ENCODE measurements at regions not wholly inside any gene's neighbourhood (a gene's known extent, or its start where the extent isn't known, plus 50 kb on each side); places are given as distances from the start of the nearest gene placed in this dataset.
"Not testable (repeated sequence)": the region's sequence is repeated elsewhere in the genome, so short reads cannot be mapped to it uniquely, and the experiment has no call there.

GRCh38 chr1:224558904-224559303 is 57.2 kb upstream of the CNIH3 start:
- FAIRE-seq = no peak
- POLR2A ChIA-PET = no interaction called here
- 30% methylated on average over 3 of the region's 3 CpGs for WGBS (ENCODE audit: missing lambda C conversion rate)
- peaks cover 6% of the 10 kb centered on the region; the same call in 1 of the 3 replicates for H3K9me3 ChIP-seq
- ATAC-seq = no peak
- no peak overlapping the region for H3K27ac ChIP-seq
- TF ChIP-seq USF2 (IDR thresholded peaks at IDR 0.05) (no peak), EHF (CRISPR knock-in tag; IDR thresholded peaks at IDR 0.05) (no peak), NR3C1 (IDR thresholded peaks at IDR 0.05) (no peak), ESRRA (IDR thresholded peaks at IDR 0.05; ENCODE audit: borderline replicate concordance, low read length) (no peak), CTCF (IDR thresholded peaks at IDR 0.05) (no peak), MAZ (IDR thresholded peaks at IDR 0.05; ENCODE audit: borderline replicate concordance, low read depth, low read length) (no peak), CBX2 (IDR thresholded peaks at IDR 0.05; ENCODE audit: borderline replicate concordance, low read depth) (no peak), HMGXB4 (CRISPR knock-in tag; IDR thresholded peaks at IDR 0.05; ENCODE audit: borderline replicate concordance) (no peak), ZNF302 (CRISPR knock-in tag; IDR thresholded peaks at IDR 0.05) (no peak), RNF2 (IDR thresholded peaks at IDR 0.05; ENCODE audit: borderline replicate concordance, low read depth) (no peak), CHD4 (IDR thresholded peaks at IDR 0.05; ENCODE audit: borderline replicate concordance) (no peak)
- no peaks in the 10 kb centered on the region for H3K4me1 ChIP-seq
- H3K4me2 ChIP-seq = no peak overlapping the region
- CTCF ChIA-PET = no interaction called here
- H3K4me3 ChIP-seq = no peak overlapping the region
- DNase-seq (ENCODE audit: low read depth in 1 of 2, low spot score in 1 of 2) = no peak

- H3K4me3 ChIP-seq = no peak overlapping the region
- POLR2A ChIA-PET = no interaction called here
- H3K9me3 ChIP-seq = peaks cover 6% of the 10 kb centered on the region; the same call in 1 of the 3 replicates
- CTCF ChIA-PET = interaction anchor here (1.5 kb wide), 1 partner anchor 15 kb away, joined by 3 read pairs; no protein-coding TSS in a partner anchor
- TF ChIP-seq FOXS1 (CRISPR knock-in tag; IDR thresholded peaks at IDR 0.05) (no peak), RFX5 (IDR thresholded peaks at IDR 0.05) (no peak), TP53 (CRISPR knock-in tag; IDR thresholded peaks at IDR 0.05) (no peak), NFE2L2 (conservative IDR thresholded peaks at IDR 0.05; ENCODE audit: low read length) (no peak), RAD21 (conservative IDR thresholded peaks at IDR 0.05 in 1 of 2, IDR thresholded peaks at IDR 0.05 in 1 of 2) (no peak), CHD2 (IDR thresholded peaks at IDR 0.05; ENCODE audit: low read length, partially characterized antibody) (no peak), PBX3 (IDR thresholded peaks at IDR 0.05) (no peak), PHF8 (IDR thresholded peaks at IDR 0.05; ENCODE audit: borderline replicate concordance, low read depth) (no peak), BCL3 (IDR thresholded peaks at IDR 0.05) (no peak), HES2 (IDR thresholded peaks at IDR 0.05) (no peak), ATOH8 (CRISPR knock-in tag; IDR thresholded peaks at IDR 0.05; ENCODE audit: low read depth) (no peak), ZC3H11A (IDR thresholded peaks at IDR 0.05) (no peak)
- ATAC-seq (no peak), DNase-seq (ENCODE audit: low read depth in 1 of 2, low spot score in 1 of 2) (no peak), FAIRE-seq (no peak)
- WGBS (ENCODE audit: missing lambda C conversion rate) = 46% methylated on average over 5 of the region's 5 CpGs
- H3K4me2 ChIP-seq = no peak overlapping the region
- H3K4me1 ChIP-seq = peaks cover 10% of the 10 kb centered on the region
- no peak overlapping the region for H3K27ac ChIP-seq
Measured at GRCh38 chr1:224559981-224560728, 56.0 kb upstream of the CNIH3 start.

GRCh38 chr1:224562881-224563280 is 53.2 kb upstream of the CNIH3 start:
- POLR2A ChIA-PET; DNase-seq (ENCODE audit: low read depth in 1 of 2, low spot score in 1 of 2); ATAC-seq; H3K4me3 ChIP-seq; FAIRE-seq; H3K4me2 ChIP-seq; H3K9me3 ChIP-seq; H3K27ac ChIP-seq; CTCF ChIA-PET: not testable (repeated sequence)
- peaks cover 19% of the 10 kb centered on the region for H3K4me1 ChIP-seq

All from A549 (cell line).